ENCODE measurements at regions not wholly inside any gene's neighbourhood (a gene's known extent, or its start where the extent isn't known, plus 50 kb on each side); places are given as distances from the start of the nearest gene placed in this dataset.

GRCh38 chr12:38139456-38139855, 177.1 kb upstream of the ALG10B start:
- FAIRE-seq = no peak

GRCh38 chr12:38141239-38141638, 175.3 kb upstream of the ALG10B start:
- FAIRE-seq = no peak

GRCh38 chr12:38141861-38142260, 174.7 kb upstream of the ALG10B start:
- peak; percentile 84 for FAIRE-seq

- FAIRE-seq = peak; percentile 100
These were observed 173.6 kb upstream of the ALG10B start for GRCh38 chr12:38142974-38143373.

GRCh38 chr12:38144049-38144448, 172.5 kb upstream of the ALG10B start:
- no peak for FAIRE-seq

- FAIRE-seq = no peak
These were observed 171.8 kb upstream of the ALG10B start for GRCh38 chr12:38144601-38145436.

- FAIRE-seq = peak; percentile 99
These were observed 167.0 kb upstream of the ALG10B start for GRCh38 chr12:38149395-38150073.

GRCh38 chr12:38151991-38152700, 164.4 kb upstream of the ALG10B start:
- no peak for FAIRE-seq

- no peak for FAIRE-seq
These were observed 163.5 kb upstream of the ALG10B start for GRCh38 chr12:38152816-38153736.

- FAIRE-seq = no peak
These were observed 162.9 kb upstream of the ALG10B start for GRCh38 chr12:38153737-38154061.

GRCh38 chr12:38154096-38155019, 162.2 kb upstream of the ALG10B start:
- FAIRE-seq = no peak

GRCh38 chr12:38155020-38155395, 161.6 kb upstream of the ALG10B start:
- no peak for FAIRE-seq

GRCh38 chr12:38155526-38156496, 160.8 kb upstream of the ALG10B start:
- FAIRE-seq = no peak

- FAIRE-seq = no peak
These were observed 159.9 kb upstream of the ALG10B start for GRCh38 chr12:38156497-38157245.

- FAIRE-seq = no peak
These were observed 159.2 kb upstream of the ALG10B start for GRCh38 chr12:38157274-38157932.

- FAIRE-seq = no peak
These were observed 158.6 kb upstream of the ALG10B start for GRCh38 chr12:38157933-38158401.

- FAIRE-seq = no peak
These were observed 158.0 kb upstream of the ALG10B start for GRCh38 chr12:38158428-38159091.

- FAIRE-seq = no peak
These were observed 157.5 kb upstream of the ALG10B start for GRCh38 chr12:38159092-38159551.
